ENCODE measurements at regions not wholly inside any gene's neighbourhood (a gene's known extent, or its start where the extent isn't known, plus 50 kb on each side); places are given as distances from the start of the nearest gene placed in this dataset.

DNA sequence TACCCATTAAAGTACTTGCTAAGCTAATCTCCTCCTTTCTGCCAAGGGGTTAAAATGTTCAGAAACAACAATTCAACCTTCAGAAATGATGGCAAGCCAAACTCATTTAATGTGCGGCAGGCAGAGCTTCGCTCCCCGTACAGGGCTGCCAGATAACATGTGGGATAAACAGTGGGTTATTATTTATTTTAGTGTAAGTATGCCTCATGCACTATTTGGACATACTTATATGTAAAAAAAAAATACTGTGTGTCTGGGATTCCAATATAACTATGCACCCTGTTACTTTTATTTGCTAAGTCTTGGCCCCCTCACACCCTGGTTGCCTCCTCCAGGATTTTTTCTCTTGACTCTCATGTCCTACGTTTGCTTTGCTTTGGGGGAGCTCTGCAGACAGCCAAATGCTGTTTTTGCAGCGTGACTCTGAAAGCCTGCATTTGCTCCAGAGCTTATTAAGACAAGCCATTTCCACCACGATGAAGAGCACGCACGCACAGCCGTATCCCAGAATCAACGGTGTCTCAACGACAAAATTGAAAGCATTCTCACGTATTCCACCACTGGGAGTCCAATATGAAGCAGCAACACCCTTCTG is 86.5 kb upstream of the SHANK2 start:
- TF ChIP-seq, protein P1, sequence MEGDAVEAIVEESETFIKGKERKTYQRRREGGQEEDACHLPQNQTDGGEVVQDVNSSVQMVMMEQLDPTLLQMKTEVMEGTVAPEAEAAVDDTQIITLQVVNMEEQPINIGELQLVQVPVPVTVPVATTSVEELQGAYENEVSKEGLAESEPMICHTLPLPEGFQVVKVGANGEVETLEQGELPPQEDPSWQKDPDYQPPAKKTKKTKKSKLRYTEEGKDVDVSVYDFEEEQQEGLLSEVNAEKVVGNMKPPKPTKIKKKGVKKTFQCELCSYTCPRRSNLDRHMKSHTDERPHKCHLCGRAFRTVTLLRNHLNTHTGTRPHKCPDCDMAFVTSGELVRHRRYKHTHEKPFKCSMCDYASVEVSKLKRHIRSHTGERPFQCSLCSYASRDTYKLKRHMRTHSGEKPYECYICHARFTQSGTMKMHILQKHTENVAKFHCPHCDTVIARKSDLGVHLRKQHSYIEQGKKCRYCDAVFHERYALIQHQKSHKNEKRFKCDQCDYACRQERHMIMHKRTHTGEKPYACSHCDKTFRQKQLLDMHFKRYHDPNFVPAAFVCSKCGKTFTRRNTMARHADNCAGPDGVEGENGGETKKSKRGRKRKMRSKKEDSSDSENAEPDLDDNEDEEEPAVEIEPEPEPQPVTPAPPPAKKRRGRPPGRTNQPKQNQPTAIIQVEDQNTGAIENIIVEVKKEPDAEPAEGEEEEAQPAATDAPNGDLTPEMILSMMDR (optimal IDR thresholded peaks at IDR 0.05 in 1 of 3, IDR thresholded peaks at IDR 0.05 in 1 of 3, conservative IDR thresholded peaks at IDR 0.05 in 1 of 3; ENCODE audit: extremely low read depth in 1 of 3, insufficient read depth in 2 of 3, low read length in 3 of 3): no peak
- TF ChIP-seq EZH2 (IDR thresholded peaks at IDR 0.05; ENCODE audit: low read length): no peak
